ENCODE measurements at regions not wholly inside any gene's neighbourhood (a gene's known extent, or its start where the extent isn't known, plus 50 kb on each side); places are given as distances from the start of the nearest gene placed in this dataset.

DNA sequence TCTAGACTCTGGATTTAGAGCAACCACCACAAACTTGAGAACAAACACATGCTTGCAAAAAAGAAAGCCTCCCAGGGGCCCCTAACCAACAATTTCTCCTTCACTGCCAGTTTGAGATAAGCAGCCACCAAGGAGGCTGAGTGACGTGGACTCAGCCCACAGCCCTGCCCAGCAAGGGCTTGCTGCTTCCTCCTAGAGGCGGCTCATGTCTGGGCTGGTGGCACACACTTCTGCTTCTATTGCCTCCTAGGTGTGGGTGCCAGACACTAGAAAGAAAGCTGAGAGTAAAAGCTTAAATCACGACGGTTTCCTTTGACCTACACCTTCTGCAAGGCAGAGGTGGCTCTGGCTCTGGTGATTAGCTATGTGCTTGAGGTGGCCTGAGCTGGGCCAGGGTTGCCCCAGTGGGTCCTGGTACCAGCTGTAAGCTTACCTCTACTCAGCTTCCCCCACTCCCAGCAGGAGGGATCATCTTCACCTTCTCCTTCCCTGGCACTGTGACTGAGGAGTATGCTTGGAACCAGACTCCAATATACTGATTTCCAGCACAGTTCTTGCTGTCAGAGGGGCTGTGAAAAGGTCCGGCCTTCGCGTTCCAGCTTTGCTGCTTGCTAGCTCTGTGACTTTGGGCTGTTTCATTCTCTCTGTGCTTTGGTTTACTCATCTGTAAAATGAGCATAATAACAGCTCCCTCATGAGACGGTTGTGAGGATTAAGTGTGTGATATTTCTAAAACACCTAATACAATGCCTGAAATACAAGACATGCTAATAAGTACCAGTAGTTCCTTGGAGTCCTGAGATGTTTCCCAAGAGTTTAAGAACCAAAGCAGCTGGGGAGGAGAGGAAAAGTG lies 89.7 kb upstream of the PARP11 start:
- TF ChIP-seq CTCF (IDR thresholded peaks at IDR 0.05; ENCODE audit: low read depth, low read length): no peak
- no peak overlapping the region for H3K4me3 ChIP-seq (ENCODE audit: low read depth, low read length)

DNA sequence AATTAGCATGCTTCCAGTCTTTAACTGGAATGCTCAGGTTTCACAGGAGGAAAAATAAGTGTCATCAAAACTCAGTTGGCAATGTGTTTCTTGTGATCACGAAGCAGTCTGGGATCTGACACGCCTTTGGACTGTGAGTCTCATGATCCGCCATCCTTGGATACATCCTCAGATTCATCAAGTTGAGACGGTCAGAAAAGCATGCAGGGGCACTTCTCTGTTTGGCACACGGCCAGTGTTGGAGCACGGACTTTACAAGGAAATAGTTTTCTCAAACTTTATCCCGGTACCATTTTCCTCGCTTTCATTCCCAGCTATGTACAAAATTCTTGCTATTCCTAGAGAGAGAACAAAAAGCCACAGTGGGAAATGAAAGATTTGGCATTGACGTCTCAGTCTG lies 88.4 kb upstream of the PARP11 start:
- H3K4me3 ChIP-seq (ENCODE audit: low read depth, low read length): no peak overlapping the region
- no peak for TF ChIP-seq CTCF (IDR thresholded peaks at IDR 0.05; ENCODE audit: low read depth, low read length)

- H3K4me3 ChIP-seq (ENCODE audit: low read depth, low read length): no peak overlapping the region
- no peak for TF ChIP-seq CTCF (IDR thresholded peaks at IDR 0.05; ENCODE audit: low read depth, low read length)
Observed at GRCh38 chr12:3959799-3960560, 86.8 kb upstream of the PARP11 start.

DNA sequence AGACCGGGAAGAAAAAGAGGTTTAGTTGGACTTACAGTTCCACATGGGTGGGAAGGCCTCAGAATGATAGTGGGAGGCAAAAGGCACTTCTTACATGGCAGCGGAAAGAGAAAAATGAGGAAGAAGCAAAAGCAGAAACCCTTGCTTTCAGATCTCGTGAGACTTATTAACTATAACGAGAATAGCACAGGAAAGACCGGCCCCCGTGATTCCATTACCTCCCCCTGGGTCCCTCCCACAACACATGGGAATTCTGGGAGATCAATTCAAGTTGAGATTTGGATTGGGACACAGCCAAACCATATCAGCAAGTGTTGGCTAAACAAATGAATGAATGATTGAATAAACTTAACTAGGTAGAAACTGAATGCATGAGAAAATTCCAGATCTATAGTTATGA lies 85.3 kb upstream of the PARP11 start:
- no peak for TF ChIP-seq CTCF (IDR thresholded peaks at IDR 0.05; ENCODE audit: low read depth, low read length)
- H3K4me3 ChIP-seq (ENCODE audit: low read depth, low read length): no peak overlapping the region

- no peak overlapping the region for H3K4me3 ChIP-seq (ENCODE audit: low read depth, low read length)
- TF ChIP-seq CTCF (IDR thresholded peaks at IDR 0.05; ENCODE audit: low read depth, low read length): no peak
Observed at GRCh38 chr12:3951380-3952135, 78.4 kb upstream of the PARP11 start.

- TF ChIP-seq CTCF (IDR thresholded peaks at IDR 0.05; ENCODE audit: low read depth, low read length): no peak
- no peak overlapping the region for H3K4me3 ChIP-seq (ENCODE audit: low read depth, low read length)
Observed at GRCh38 chr12:3950714-3951320, 77.6 kb upstream of the PARP11 start.

All from WI38 (cell line).